Nephron progenitor cell (in vitro differentiated cells): ENCODE measurements at regions not wholly inside any gene's neighbourhood (a gene's known extent, or its start where the extent isn't known, plus 50 kb on each side); places are given as distances from the start of the nearest gene placed in this dataset.

ENCODE experiments used
- DNase-seq: peaks from one replicate; pipeline ENCODE4 v3.0.0; 2021
- H3K27ac Mint-ChIP-seq: 2 replicates; pipeline ENCODE4 v1.8.0; 2021; ENCODE audit warnings: mild to moderate bottlenecking, moderate library complexity, mixed read lengths
- H3K27me3 Mint-ChIP-seq: 2 replicates; pipeline ENCODE4 v1.8.0; 2021; ENCODE audit warnings: mild to moderate bottlenecking, low read depth, mixed read lengths; ENCODE audit not compliant: poor library complexity
- H3K36me3 Mint-ChIP-seq: 2 replicates; pipeline ENCODE4 v1.8.0; 2021; ENCODE audit warnings: low read depth, mixed read lengths
- H3K4me1 Mint-ChIP-seq: 2 replicates; pipeline ENCODE4 v1.8.0; 2021; ENCODE audit warnings: mixed read lengths
- H3K4me3 Mint-ChIP-seq: 2 replicates; pipeline ENCODE4 v1.8.0; 2021; ENCODE audit warnings: mild to moderate bottlenecking, moderate library complexity, mixed read lengths
- H3K9me3 Mint-ChIP-seq: 2 replicates; pipeline ENCODE4 v1.8.0; 2021; ENCODE audit warnings: mild to moderate bottlenecking, moderate library complexity, mixed read lengths
- CTCF ChIP-seq: fragments of 200-600 bp; sonication (generic); IDR thresholded peaks from 2 replicates; pipeline ENCODE4 v1.5.0; 2021; ENCODE audit warnings: antibody characterized with exemption

GRCh38 chr5:135631391-135631790 is 52.6 kb upstream of the CXCL14 start:
- H3K4me3 Mint-ChIP-seq, result no peak overlapping the region
- no peak for DNase-seq

DNA sequence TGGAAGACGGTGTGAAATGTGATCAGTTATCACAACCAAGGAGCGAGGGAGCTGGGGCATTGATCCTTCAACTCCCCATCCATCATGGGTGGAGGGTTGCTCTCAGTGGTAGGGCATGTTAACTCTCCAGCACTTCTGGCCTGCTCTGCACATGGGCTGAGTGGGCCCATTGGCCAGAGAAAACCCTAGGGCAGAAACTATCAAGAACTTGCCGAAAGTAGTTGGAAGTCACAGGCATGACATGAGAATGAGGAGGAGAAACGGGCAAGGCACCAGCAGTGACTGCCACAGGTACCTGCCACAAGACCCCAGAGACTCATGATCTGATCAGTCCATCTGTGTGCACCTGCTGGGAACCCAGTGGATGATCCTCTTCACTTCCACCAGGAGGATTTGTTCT is 50.9 kb upstream of the CXCL14 start:
- TF ChIP-seq CTCF, result no peak
- Mint-ChIP-seq H3K4me1 (peaks cover 10% of the 10 kb centered on the region), H3K27ac (peak overlapping the region; percentile 90), H3K27me3 (peaks cover 10% of the 10 kb centered on the region), H3K9me3 (no peaks in the 10 kb centered on the region), H3K4me3 (no peak overlapping the region), H3K36me3 (no peaks in the 10 kb centered on the region)
- no peak for DNase-seq

More at GRCh38 chr5:135631391-135631790, 52.6 kb upstream of the CXCL14 start:
- Mint-ChIP-seq H3K4me1 (peaks cover 14% of the 10 kb centered on the region), H3K36me3 (no peaks in the 10 kb centered on the region), H3K27ac (no peak overlapping the region), H3K27me3 (peaks cover 10% of the 10 kb centered on the region), H3K9me3 (no peaks in the 10 kb centered on the region)
- TF ChIP-seq CTCF, result no peak

- peaks cover 10% of the 10 kb centered on the region for H3K4me1 Mint-ChIP-seq
- no peak for TF ChIP-seq CTCF
- H3K36me3 Mint-ChIP-seq, result no peaks in the 10 kb centered on the region
- no peak overlapping the region for H3K4me3 Mint-ChIP-seq
- H3K27me3 Mint-ChIP-seq, result peaks cover 10% of the 10 kb centered on the region
- H3K27ac Mint-ChIP-seq, result no peak overlapping the region
- no peak for DNase-seq
- H3K9me3 Mint-ChIP-seq, result no peaks in the 10 kb centered on the region
These were observed 50.2 kb upstream of the CXCL14 start for GRCh38 chr5:135628771-135629563.
